ENCODE measurements at regions not wholly inside any gene's neighbourhood (a gene's known extent, or its start where the extent isn't known, plus 50 kb on each side); places are given as distances from the start of the nearest gene placed in this dataset.

- no peak overlapping the region for H3K27ac ChIP-seq (ENCODE audit: insufficient read depth, low read depth, low read length)
- H3K36me3 ChIP-seq (ENCODE audit: control insufficient read depth in 2 of 2, extremely low read depth in 1 of 2, insufficient read depth in 2 of 2, low read length in 2 of 2), result no peaks in the 10 kb centered on the region
- H3K9me1 ChIP-seq (replicated peaks; ENCODE audit: control insufficient read depth, extremely low read depth, insufficient read depth, low read length), result no peaks in the 10 kb centered on the region
- no peaks in the 10 kb centered on the region for H3K79me2 ChIP-seq (ENCODE audit: control insufficient read depth, insufficient read depth, low read length)
- H3K4me1 ChIP-seq (ENCODE audit: control insufficient read depth, extremely low read depth, insufficient read depth, low read length), result peaks cover 4% of the 10 kb centered on the region
- no peak overlapping the region for H3K4me2 ChIP-seq (ENCODE audit: insufficient read depth, low read length)
- ChIA-PET CTCF (no interaction called here), POLR2A (no interaction called here)
- FAIRE-seq (no peak), DNase-seq (ENCODE audit: low read depth, low spot score) (peak; percentile 81)
- H3K9me3 ChIP-seq (replicated peaks; ENCODE audit: control insufficient read depth, insufficient read depth, low read length), result no peaks in the 10 kb centered on the region
- H4K20me1 ChIP-seq (replicated peaks; ENCODE audit: control insufficient read depth, extremely low read depth, insufficient read depth, low read length), result no peaks in the 10 kb centered on the region
- no peak overlapping the region for H3K4me3 ChIP-seq (replicated peaks in 1 of 3; ENCODE audit: insufficient read depth in 1 of 3, low read depth in 1 of 3, low read length in 3 of 3)
- H2AFZ ChIP-seq (ENCODE audit: low read depth, low read length), result no peak overlapping the region
- dilution Hi-C loops (cut with MboI; ENCODE audit: extremely low pct_ligation_motif_present, low sequenced_read_pairs), result no loop called here
- intact Hi-C loops (cut with micrococcal nuclease), result no loop called here
- no peak overlapping the region for H3K9ac ChIP-seq (replicated peaks; ENCODE audit: extremely low read depth, insufficient read depth, low read length)
- BruUV-seq (replicated peaks), result no TSS peak
- no peaks in the 10 kb centered on the region for H3K27me3 ChIP-seq (ENCODE audit: control insufficient read depth in 2 of 2, insufficient read depth in 2 of 2, low read length in 2 of 2)
- TF ChIP-seq POLR2AphosphoS5 (IDR thresholded peaks at IDR 0.05; ENCODE audit: insufficient read depth, low read depth, low read length), result no peak
- no peak for TF ChIP-seq JUN (IDR thresholded peaks at IDR 0.05; ENCODE audit: borderline replicate concordance, insufficient read depth, insufficient read length, low read depth)
- no peak for TF ChIP-seq MYC (IDR thresholded peaks at IDR 0.05; ENCODE audit: low read depth, low read length)
- TF ChIP-seq POLR2A (IDR thresholded peaks at IDR 0.05; ENCODE audit: low read depth, low read length), result no peak
- TF ChIP-seq CTCF (IDR thresholded peaks at IDR 0.05; ENCODE audit: extremely low read depth in 1 of 2, insufficient read depth in 1 of 2, low read depth in 1 of 2, low read length in 2 of 2), result no peak
- no peak for TF ChIP-seq GATA2 (IDR thresholded peaks at IDR 0.05; ENCODE audit: insufficient read depth, insufficient read length, low read depth, low read length)
- TF ChIP-seq FOS (IDR thresholded peaks at IDR 0.05; ENCODE audit: borderline replicate concordance, insufficient read depth, low read length), result no peak
- TF ChIP-seq MAX (IDR thresholded peaks at IDR 0.05; ENCODE audit: insufficient read depth, insufficient read length), result no peak
- no peak for TF ChIP-seq EZH2 (IDR thresholded peaks at IDR 0.05; ENCODE audit: borderline replicate concordance, low read depth, low read length, severe bottlenecking)
These were observed 231.1 kb downstream of the HDGFL1 start for GRCh38 chr6:22800451-22800850.
